ENCODE measurements at regions not wholly inside any gene's neighbourhood (a gene's known extent, or its start where the extent isn't known, plus 50 kb on each side); places are given as distances from the start of the nearest gene placed in this dataset.

- DNase-seq (ENCODE audit: insufficient read length, low spot score, missing footprints), result no peak
- Histone ChIP-seq H3K4me2 (ENCODE audit: insufficient read depth, low read length) (no peak overlapping the region), H3K27ac (ENCODE audit: low read depth, low read length) (no peak overlapping the region), H3K4me3 (ENCODE audit: insufficient read depth, low read length) (no peak overlapping the region), H3K9me3 (ENCODE audit: low read depth, low read length) (no peaks in the 10 kb centered on the region), H3K79me2 (ENCODE audit: insufficient read depth, low read length) (no peaks in the 10 kb centered on the region), H3K27me3 (ENCODE audit: insufficient read depth, low read length) (no peaks in the 10 kb centered on the region), H4K20me1 (ENCODE audit: insufficient read depth, low read length) (no peaks in the 10 kb centered on the region), H3K4me1 (ENCODE audit: insufficient read depth, low read length) (peaks cover 8% of the 10 kb centered on the region), H3K36me3 (ENCODE audit: insufficient read depth, low read length) (no peaks in the 10 kb centered on the region), H2AFZ (ENCODE audit: low read length) (peak overlapping the region; percentile 64)
- TF ChIP-seq CTCF (IDR thresholded peaks at IDR 0.05; ENCODE audit: extremely low read depth, low read depth, low read length), result no peak
Observed at GRCh38 chr5:98424681-98425450, 348.6 kb upstream of the RGMB start.

GRCh38 chr5:98425640-98426039 is 347.8 kb upstream of the RGMB start:
- Histone ChIP-seq H3K4me1 (ENCODE audit: insufficient read depth, low read length) (peaks cover 8% of the 10 kb centered on the region), H3K4me3 (ENCODE audit: insufficient read depth, low read length) (no peak overlapping the region), H3K9me3 (ENCODE audit: low read depth, low read length) (no peaks in the 10 kb centered on the region), H2AFZ (ENCODE audit: low read length) (no peak overlapping the region), H3K27me3 (ENCODE audit: insufficient read depth, low read length) (no peaks in the 10 kb centered on the region), H4K20me1 (ENCODE audit: insufficient read depth, low read length) (no peaks in the 10 kb centered on the region), H3K36me3 (ENCODE audit: insufficient read depth, low read length) (no peaks in the 10 kb centered on the region), H3K4me2 (ENCODE audit: insufficient read depth, low read length) (no peak overlapping the region), H3K27ac (ENCODE audit: low read depth, low read length) (no peak overlapping the region), H3K79me2 (ENCODE audit: insufficient read depth, low read length) (no peaks in the 10 kb centered on the region)
- no peak for TF ChIP-seq CTCF (IDR thresholded peaks at IDR 0.05; ENCODE audit: extremely low read depth, low read depth, low read length)
- no peak for DNase-seq (ENCODE audit: insufficient read length, low spot score, missing footprints)

GRCh38 chr5:98428806-98429205 is 344.7 kb upstream of the RGMB start:
- DNase-seq (ENCODE audit: insufficient read length, low spot score, missing footprints), result no peak
- no peaks in the 10 kb centered on the region for H3K36me3 ChIP-seq (ENCODE audit: insufficient read depth, low read length)
- no peak overlapping the region for H3K4me3 ChIP-seq (ENCODE audit: insufficient read depth, low read length)
- no peak overlapping the region for H3K27ac ChIP-seq (ENCODE audit: low read depth, low read length)
- H2AFZ ChIP-seq (ENCODE audit: low read length), result peak overlapping the region; percentile 25
- no peak for TF ChIP-seq CTCF (IDR thresholded peaks at IDR 0.05; ENCODE audit: extremely low read depth, low read depth, low read length)
- peak overlapping the region; percentile 39 for H3K4me2 ChIP-seq (ENCODE audit: insufficient read depth, low read length)
- peaks cover 8% of the 10 kb centered on the region for H3K4me1 ChIP-seq (ENCODE audit: insufficient read depth, low read length)
- no peaks in the 10 kb centered on the region for H3K9me3 ChIP-seq (ENCODE audit: low read depth, low read length)
- no peaks in the 10 kb centered on the region for H3K79me2 ChIP-seq (ENCODE audit: insufficient read depth, low read length)
- no peaks in the 10 kb centered on the region for H3K27me3 ChIP-seq (ENCODE audit: insufficient read depth, low read length)
- H4K20me1 ChIP-seq (ENCODE audit: insufficient read depth, low read length), result no peaks in the 10 kb centered on the region

GRCh38 chr5:98432378-98432777 is 341.1 kb upstream of the RGMB start:
- no peaks in the 10 kb centered on the region for H4K20me1 ChIP-seq (ENCODE audit: insufficient read depth, low read length)
- peaks cover 8% of the 10 kb centered on the region for H3K4me1 ChIP-seq (ENCODE audit: insufficient read depth, low read length)
- no peak overlapping the region for H3K27ac ChIP-seq (ENCODE audit: low read depth, low read length)
- H3K4me3 ChIP-seq (ENCODE audit: insufficient read depth, low read length), result no peak overlapping the region
- H3K9me3 ChIP-seq (ENCODE audit: low read depth, low read length), result no peaks in the 10 kb centered on the region
- H3K4me2 ChIP-seq (ENCODE audit: insufficient read depth, low read length), result no peak overlapping the region
- H3K79me2 ChIP-seq (ENCODE audit: insufficient read depth, low read length), result no peaks in the 10 kb centered on the region
- no peaks in the 10 kb centered on the region for H3K36me3 ChIP-seq (ENCODE audit: insufficient read depth, low read length)
- H3K27me3 ChIP-seq (ENCODE audit: insufficient read depth, low read length), result no peaks in the 10 kb centered on the region
- TF ChIP-seq CTCF (IDR thresholded peaks at IDR 0.05; ENCODE audit: extremely low read depth, low read depth, low read length), result no peak
- H2AFZ ChIP-seq (ENCODE audit: low read length), result no peak overlapping the region
- DNase-seq (ENCODE audit: insufficient read length, low spot score, missing footprints), result no peak

Measured in osteoblast (primary cell).